H9 (cell line): ENCODE measurements at regions not wholly inside any gene's neighbourhood (a gene's known extent, or its start where the extent isn't known, plus 50 kb on each side); places are given as distances from the start of the nearest gene placed in this dataset.

Source experiments
- DNase-seq: peaks from one replicate; pipeline ENCODE4 v3.0.0-alpha.2; 2017
- H2AFZ ChIP-seq: one replicate; pipeline ENCODE4 v1.6.1; 2013; ENCODE audit warnings: mild to moderate bottlenecking, low read length, control low read depth, moderate library complexity
- H2AK5ac ChIP-seq: 2 replicates; pipeline ENCODE4 v1.6.1; 2013; ENCODE audit warnings: low read length, control low read depth, mixed read lengths; ENCODE audit not compliant: insufficient read length
- H2BK120ac ChIP-seq: one replicate; pipeline ENCODE4 v1.6.1; 2013; ENCODE audit warnings: low read depth, mild to moderate bottlenecking, low read length, control low read depth, inconsistent platforms; ENCODE audit not compliant: poor library complexity, severe bottlenecking
- H2BK12ac ChIP-seq: 2 replicates; pipeline ENCODE4 v1.6.1; 2013; ENCODE audit warnings: low read length, control low read depth, mixed read lengths, low read depth; ENCODE audit not compliant: insufficient read length
- H2BK15ac ChIP-seq: 2 replicates; pipeline ENCODE4 v1.6.1; 2013; ENCODE audit warnings: low read depth, low read length, control low read depth
- H2BK20ac ChIP-seq: one replicate; pipeline ENCODE4 v1.6.1; 2013; ENCODE audit warnings: low read depth, mild to moderate bottlenecking, low read length, control low read depth, inconsistent platforms; ENCODE audit not compliant: poor library complexity, severe bottlenecking
- H2BK5ac ChIP-seq: 2 replicates; pipeline ENCODE4 v1.6.1; 2013; ENCODE audit warnings: low read length, control low read depth, mixed read lengths; ENCODE audit not compliant: insufficient read length
- H3K14ac ChIP-seq: 2 replicates; pipeline ENCODE4 v1.6.1; 2013; ENCODE audit warnings: low read length, control low read depth; ENCODE audit not compliant: insufficient read depth
- H3K18ac ChIP-seq: 2 replicates; pipeline ENCODE4 v1.6.1; 2013; ENCODE audit warnings: low read depth, mild to moderate bottlenecking, mixed read lengths, low read length, control low read depth; ENCODE audit not compliant: insufficient read length
- H3K23ac ChIP-seq: 2 replicates; pipeline ENCODE4 v1.6.1; 2013; ENCODE audit warnings: low read length, control low read depth, mixed read lengths, low read depth; ENCODE audit not compliant: insufficient read length
- H3K23me2 ChIP-seq: 2 replicates; pipeline ENCODE4 v1.6.1; 2013; ENCODE audit warnings: low read depth, mild to moderate bottlenecking, mixed read lengths, low read length, control low read depth; ENCODE audit not compliant: insufficient read length, poor library complexity, severe bottlenecking
- H3K27ac ChIP-seq: 2 replicates; pipeline ENCODE4 v1.5.1; 2013; ENCODE audit warnings: low read length, control low read depth, mixed read lengths, low read depth; ENCODE audit not compliant: insufficient read length
- H3K27me3 ChIP-seq: 2 replicates; pipeline ENCODE4 v1.6.1; 2013; ENCODE audit warnings: low read length, control low read depth, inconsistent platforms; ENCODE audit not compliant: insufficient read depth
- H3K4ac ChIP-seq: 2 replicates; pipeline ENCODE4 v1.6.1; 2013; ENCODE audit warnings: low read depth, mild to moderate bottlenecking, control low read depth, inconsistent platforms, low read length, moderate library complexity
- H3K4me1 ChIP-seq: 2 replicates; pipeline ENCODE4 v1.6.1; 2013; ENCODE audit warnings: low read length, control low read depth, inconsistent platforms; ENCODE audit not compliant: insufficient read depth
- H3K4me2 ChIP-seq: 2 replicates; pipeline ENCODE4 v1.6.1; 2013; ENCODE audit warnings: low read length, control low read depth, mixed read lengths; ENCODE audit not compliant: insufficient read length, insufficient read depth
- H3K56ac ChIP-seq: 2 replicates; pipeline ENCODE4 v1.6.1; 2013; ENCODE audit warnings: low read depth, mild to moderate bottlenecking, mixed read lengths, low read length, control low read depth; ENCODE audit not compliant: insufficient read length
- H3K79me1 ChIP-seq: 2 replicates; pipeline ENCODE4 v1.6.1; 2013; ENCODE audit warnings: low read depth, mild to moderate bottlenecking, moderate library complexity, low read length, control low read depth, inconsistent platforms; ENCODE audit not compliant: insufficient read depth, poor library complexity, severe bottlenecking
- H3K79me2 ChIP-seq: 2 replicates; pipeline ENCODE4 v1.6.1; 2013; ENCODE audit warnings: low read length, control low read depth, inconsistent platforms; ENCODE audit not compliant: insufficient read depth
- H3K9ac ChIP-seq: 2 replicates; pipeline ENCODE4 v1.6.1; 2013; ENCODE audit warnings: low read length, control low read depth, mixed read lengths; ENCODE audit not compliant: insufficient read length; ENCODE audit errors: extremely low read depth
- H3K9me3 ChIP-seq: one replicate; pipeline ENCODE4 v1.6.1; 2013; ENCODE audit warnings: low read depth, low read length, inconsistent platforms; ENCODE audit not compliant: control insufficient read depth
- H3T11ph ChIP-seq: one replicate; pipeline ENCODE4 v1.6.1; 2013; ENCODE audit warnings: mild to moderate bottlenecking, low read length, control low read depth, inconsistent platforms
- H4K20me1 ChIP-seq: one replicate; pipeline ENCODE4 v1.6.1; 2013; ENCODE audit not compliant: control insufficient read depth, insufficient read length, insufficient read depth
- H4K5ac ChIP-seq: 2 replicates; pipeline ENCODE4 v1.6.1; 2013; ENCODE audit warnings: low read depth, mild to moderate bottlenecking, mixed read lengths, low read length, control low read depth; ENCODE audit not compliant: insufficient read length
- H4K8ac ChIP-seq: replicated peaks from 2 replicates; pipeline ENCODE4 v1.6.1; 2013; ENCODE audit warnings: low read length, control low read depth, mixed read lengths, low read depth; ENCODE audit not compliant: insufficient read length
- H4K91ac ChIP-seq: 2 replicates; pipeline ENCODE4 v1.6.1; 2013; ENCODE audit warnings: low read depth, mild to moderate bottlenecking, moderate library complexity, mixed read lengths, low read length, control low read depth; ENCODE audit not compliant: insufficient read length
- H3K27ac Mint-ChIP-seq, 3 experiments: 2 replicates in 2 of 3; 3 replicates in 1 of 3; pipeline ENCODE4 v1.8.0; 2020 to 2021; ENCODE audit warnings: mixed read lengths in 3 of 3, mild to moderate bottlenecking in 1 of 3, moderate library complexity in 1 of 3
- H3K27me3 Mint-ChIP-seq: 2 replicates; pipeline ENCODE4 v1.8.0; 2021; ENCODE audit warnings: low read depth, mild to moderate bottlenecking, moderate library complexity, mixed read lengths
- H3K36me3 Mint-ChIP-seq, 3 experiments: 2 replicates in 2 of 3; 3 replicates in 1 of 3; pipeline ENCODE4 v1.8.0; 2020 to 2021; ENCODE audit warnings: low read depth in 3 of 3, mixed read lengths in 3 of 3; ENCODE audit not compliant: insufficient read depth in 1 of 3
- H3K4me1 Mint-ChIP-seq, 2 experiments: 2 replicates each; pipeline ENCODE4 v1.8.0; 2020; ENCODE audit warnings: mixed read lengths in 2 of 2
- H3K4me3 Mint-ChIP-seq, 2 experiments: 2 replicates in 1 of 2; 3 replicates in 1 of 2; pipeline ENCODE4 v1.8.0; 2020 to 2021; ENCODE audit warnings: mild to moderate bottlenecking in 2 of 2, mixed read lengths in 2 of 2, moderate library complexity in 1 of 2
- H3K9me3 Mint-ChIP-seq, 2 experiments: 2 replicates in 1 of 2; 3 replicates in 1 of 2; pipeline ENCODE4 v1.8.0; 2020; ENCODE audit warnings: mild to moderate bottlenecking in 2 of 2, mixed read lengths in 2 of 2, moderate library complexity in 1 of 2
- WGBS: extraction: QIAGEN DNeasy Blood & Tissue Kit; methylation state at CpG from one replicate; pipeline ENCODE4 v1.1.7; 2013; ENCODE audit warnings: missing lambda C conversion rate, low lambda C conversion rate, mixed read lengths; ENCODE audit not compliant: insufficient read length; ENCODE audit errors: extremely low coverage; 5-methylcytosine and 5-hydroxymethylcytosine counted together
- TF ChIP-seq, protein P1 (sequence below): fragments of 200-600 bp; sonication (generic); conservative IDR thresholded peaks from 3 replicates; pipeline ENCODE4 v1.8.0; 2021; ENCODE audit warnings: antibody characterized with exemption, mild to moderate bottlenecking

GRCh38 chr9:135228345-135228982 lies 141.0 kb downstream of the OLFM1 start:
- no peak overlapping the region for H3K4ac ChIP-seq
- H3K4me1 ChIP-seq, result no peaks in the 10 kb centered on the region
- H3K79me2 ChIP-seq, result no peaks in the 10 kb centered on the region
- no peak overlapping the region for H3K56ac ChIP-seq
- Mint-ChIP-seq H3K36me3 (no peaks in the 10 kb centered on the region), H3K4me3 (no peak overlapping the region), H3K27me3 (peaks cover 3% of the 10 kb centered on the region), H3K27ac (no peak overlapping the region), H3K9me3 (no peaks in the 10 kb centered on the region), H3K4me1 (peaks cover 6 to 10% of the 10 kb centered on the region in 2 experiments)
- no peak overlapping the region for H2AFZ ChIP-seq
- no peaks in the 10 kb centered on the region for H3K27me3 ChIP-seq
- H3K23ac ChIP-seq, result no peak overlapping the region
- H3K9me3 ChIP-seq, result no peaks in the 10 kb centered on the region
- WGBS, result no CpG with 5 or more reads among the region's 18 CpGs
- no peak for DNase-seq
- no peaks in the 10 kb centered on the region for H3K79me1 ChIP-seq
- no peak overlapping the region for H2BK15ac ChIP-seq
- H3K9ac ChIP-seq, result no peak overlapping the region
- no peak overlapping the region for H3K14ac ChIP-seq
- H3K23me2 ChIP-seq, result no peaks in the 10 kb centered on the region
- no peak overlapping the region for H3T11ph ChIP-seq
- no peak overlapping the region for H2BK12ac ChIP-seq
- no peak overlapping the region for H4K5ac ChIP-seq
- H4K8ac ChIP-seq, result no peak overlapping the region
- H2BK20ac ChIP-seq, result no peak overlapping the region
- no peak overlapping the region for H3K4me2 ChIP-seq
- H3K27ac ChIP-seq, result no peak overlapping the region
- H2BK120ac ChIP-seq, result no peak overlapping the region
- H3K18ac ChIP-seq, result no peak overlapping the region
- TF ChIP-seq, protein P1, sequence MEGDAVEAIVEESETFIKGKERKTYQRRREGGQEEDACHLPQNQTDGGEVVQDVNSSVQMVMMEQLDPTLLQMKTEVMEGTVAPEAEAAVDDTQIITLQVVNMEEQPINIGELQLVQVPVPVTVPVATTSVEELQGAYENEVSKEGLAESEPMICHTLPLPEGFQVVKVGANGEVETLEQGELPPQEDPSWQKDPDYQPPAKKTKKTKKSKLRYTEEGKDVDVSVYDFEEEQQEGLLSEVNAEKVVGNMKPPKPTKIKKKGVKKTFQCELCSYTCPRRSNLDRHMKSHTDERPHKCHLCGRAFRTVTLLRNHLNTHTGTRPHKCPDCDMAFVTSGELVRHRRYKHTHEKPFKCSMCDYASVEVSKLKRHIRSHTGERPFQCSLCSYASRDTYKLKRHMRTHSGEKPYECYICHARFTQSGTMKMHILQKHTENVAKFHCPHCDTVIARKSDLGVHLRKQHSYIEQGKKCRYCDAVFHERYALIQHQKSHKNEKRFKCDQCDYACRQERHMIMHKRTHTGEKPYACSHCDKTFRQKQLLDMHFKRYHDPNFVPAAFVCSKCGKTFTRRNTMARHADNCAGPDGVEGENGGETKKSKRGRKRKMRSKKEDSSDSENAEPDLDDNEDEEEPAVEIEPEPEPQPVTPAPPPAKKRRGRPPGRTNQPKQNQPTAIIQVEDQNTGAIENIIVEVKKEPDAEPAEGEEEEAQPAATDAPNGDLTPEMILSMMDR, result no peak
- H2AK5ac ChIP-seq, result no peak overlapping the region
- no peak overlapping the region for H4K91ac ChIP-seq
- no peak overlapping the region for H2BK5ac ChIP-seq
- no peaks in the 10 kb centered on the region for H4K20me1 ChIP-seq
